HCT116 (cell line): ENCODE measurements at regions not wholly inside any gene's neighbourhood (a gene's known extent, or its start where the extent isn't known, plus 50 kb on each side); places are given as distances from the start of the nearest gene placed in this dataset.

Experiments used
- ATAC-seq: fragments of 200-7000 bp; cut with Tn5 transposase; 2 replicates; pipeline ENCODE4 v1.9.1; 2020; ENCODE audit warnings: mild to moderate bottlenecking, moderate library complexity
- BruUV-seq: library from RNA; stranded (reverse); fragments of 400-500 nt; replicated peaks from 2 replicates; lab custom pipeline; 2021; lab: Mats Ljungman, UMichigan
- CTCF ChIA-PET: fragments of 300-600 bp; sonication (Branson Sonifier 250); formaldehyde crosslinking; loops from one replicate; lab custom pipeline; 2021; ENCODE audit warnings: antibody characterized with exemption; lab: Charles Lee
- POLR2A ChIA-PET: fragments of 300-600, 350-600 bp; sonication (Branson Sonifier 250); formaldehyde crosslinking; loops from one replicate; lab custom pipeline; 2021; ENCODE audit warnings: antibody characterized with exemption; lab: Charles Lee
- RAD21 ChIA-PET, 2 experiments: fragments of 300-600 bp; sonication (Branson Sonifier 250); formaldehyde crosslinking; loops; one replicate each; lab custom pipeline; 2023; ENCODE audit warnings: low total read pairs in 2 of 2; ENCODE audit not compliant: uncharacterized antibody in 2 of 2, unreplicated experiment in 2 of 2, low non-redundant PET in 1 of 2; lab: Charles Lee
- DNase-seq: peaks from one replicate; pipeline ENCODE4 v3.0.0-alpha.2; 2010; ENCODE audit warnings: low read depth, low spot score
- H2AFZ ChIP-seq: fragments of 200-600 bp; shearing (Covaris generic), sonication (generic); 2 replicates; pipeline ENCODE4 v1.6.1; 2017; ENCODE audit warnings: low read depth, mixed run types, mixed read lengths, antibody characterized with exemption, low read length; ENCODE audit not compliant: poor library complexity, severe bottlenecking
- H3K27ac ChIP-seq: 2 replicates; pipeline ENCODE4 v1.5.1; 2012; ENCODE audit warnings: low read depth, low read length
- H3K27me3 ChIP-seq: fragments of 200-600 bp; sonication (generic); 2 replicates; pipeline ENCODE4 v1.6.1; 2016; ENCODE audit warnings: mixed run types, low read length, mixed read lengths; ENCODE audit not compliant: insufficient read depth
- H3K36me3 ChIP-seq, 2 experiments: fragments of 200-500 bp in 1 of 2; fragments of 200-600 bp in 1 of 2; sonication (Bioruptor generic) in 1 of 2; sonication (generic) in 1 of 2; 2 replicates each; pipeline versions ENCODE4 v1.5.1 to v1.6.1; 2014 to 2016; ENCODE audit warnings: low read length in 2 of 2, inconsistent platforms in 1 of 2, mixed read lengths in 1 of 2, mixed run types in 1 of 2; ENCODE audit not compliant: insufficient read depth in 2 of 2, control insufficient read depth in 1 of 2
- H3K4me1 ChIP-seq, 2 experiments: fragments of 200-600 bp in 1 of 2; sonication (generic) in 1 of 2; 2 replicates each; pipeline versions ENCODE4 v1.5.1 to v1.6.1; 2012 to 2017; ENCODE audit warnings: low read length in 2 of 2, inconsistent platforms in 1 of 2, mild to moderate bottlenecking in 1 of 2, mixed read lengths in 1 of 2, mixed run types in 1 of 2, moderate library complexity in 1 of 2; ENCODE audit not compliant: insufficient read depth in 2 of 2, control insufficient read depth in 1 of 2
- H3K4me2 ChIP-seq: fragments of 200-600 bp; sonication (generic); 2 replicates; pipeline ENCODE4 v1.6.1; 2017; ENCODE audit warnings: mixed run types, low read length, mixed read lengths
- H3K4me3 ChIP-seq, 2 experiments: fragments of 200-600 bp in 1 of 2; sonication (generic) in 1 of 2; replicated peaks in 1 of 2; 2 replicates each; pipeline ENCODE4 v1.5.1; 2011 to 2016; ENCODE audit warnings: low read length in 2 of 2, control low read depth in 1 of 2, low read depth in 1 of 2, mild to moderate bottlenecking in 1 of 2, mixed read lengths in 1 of 2, mixed run types in 1 of 2
- H3K79me2 ChIP-seq: fragments of 200-600 bp; sonication (generic); 2 replicates; pipeline ENCODE4 v1.6.1; 2017; ENCODE audit warnings: mild to moderate bottlenecking, mixed run types, low read length, moderate library complexity, mixed read lengths; ENCODE audit not compliant: insufficient read depth
- H3K9ac ChIP-seq: fragments of 200-600 bp; sonication (generic); 2 replicates; pipeline ENCODE4 v1.6.1; 2016; ENCODE audit warnings: low read length, mixed read lengths
- H3K9me2 ChIP-seq: fragments of 200-600 bp; sonication (generic), shearing (Covaris generic); 2 replicates; pipeline ENCODE4 v1.6.1; 2017; ENCODE audit warnings: mixed run types, mild to moderate bottlenecking, moderate library complexity; ENCODE audit not compliant: insufficient read depth
- H3K9me3 ChIP-seq, 2 experiments: fragments of 200-500 bp in 1 of 2; fragments of 200-600 bp in 1 of 2; sonication (Bioruptor generic) in 1 of 2; sonication (generic) in 1 of 2; 2 replicates each; pipeline ENCODE4 v1.6.1; 2014 to 2017; ENCODE audit warnings: low read length in 2 of 2, mixed read lengths in 2 of 2, inconsistent platforms in 1 of 2, low read depth in 1 of 2, mild to moderate bottlenecking in 1 of 2, mixed run types in 1 of 2, moderate library complexity in 1 of 2; ENCODE audit not compliant: control insufficient read depth in 1 of 2, insufficient read depth in 1 of 2
- H4K20me1 ChIP-seq: fragments of 200-600 bp; sonication (generic), shearing (Covaris generic); 2 replicates; pipeline ENCODE4 v1.6.1; 2017; ENCODE audit warnings: mixed run types, mild to moderate bottlenecking, moderate library complexity; ENCODE audit not compliant: insufficient read depth
- ATF3 ChIP-seq: IDR thresholded peaks from 2 replicates; pipeline ENCODE4 v1.6.1; 2012
- CBX3 ChIP-seq: IDR thresholded peaks from 2 replicates; pipeline ENCODE4 v1.6.1; 2012; ENCODE audit warnings: low read depth
- CEBPB ChIP-seq: IDR thresholded peaks from 2 replicates; pipeline ENCODE4 v1.6.1; 2012; ENCODE audit warnings: low read depth
- CTCF ChIP-seq, 3 experiments: fragments of 200-600 bp in 1 of 3; sonication (generic) in 1 of 3; IDR thresholded peaks in 2 of 3; conservative IDR thresholded peaks in 1 of 3; 2 replicates each; pipeline ENCODE4 v1.5.1; 2012 to 2017; ENCODE audit warnings: low read depth in 2 of 3, low read length in 2 of 3, antibody characterized with exemption in 1 of 3, borderline replicate concordance in 1 of 3, control low read depth in 1 of 3, mild to moderate bottlenecking in 1 of 3, mixed read lengths in 1 of 3, mixed run types in 1 of 3, moderate library complexity in 1 of 3; ENCODE audit not compliant: insufficient read depth in 1 of 3
- EGR1 ChIP-seq: IDR thresholded peaks from 2 replicates; pipeline ENCODE4 v1.6.1; 2012; ENCODE audit warnings: low read depth
- ELF1 ChIP-seq: IDR thresholded peaks from 2 replicates; pipeline ENCODE4 v1.6.1; 2012; ENCODE audit warnings: low read depth, borderline replicate concordance
- EZH2phosphoT487 ChIP-seq: fragments of 200-600 bp; IDR thresholded peaks from 2 replicates; pipeline ENCODE4 v1.6.1; 2018; ENCODE audit warnings: antibody characterized with exemption, borderline replicate concordance
- FOSL1 ChIP-seq: IDR thresholded peaks from 2 replicates; pipeline ENCODE4 v1.6.1; 2012; ENCODE audit warnings: low read depth
- JUND ChIP-seq: IDR thresholded peaks from 2 replicates; pipeline ENCODE4 v1.6.1; 2012
- POLR2A ChIP-seq: IDR thresholded peaks from 2 replicates; pipeline ENCODE4 v1.7.0; 2011; ENCODE audit warnings: borderline replicate concordance; ENCODE audit not compliant: insufficient read depth, insufficient read length; ENCODE audit errors: extremely low read depth
- RAD21 ChIP-seq: IDR thresholded peaks from 2 replicates; pipeline ENCODE4 v1.6.1; 2012; ENCODE audit warnings: low read depth, mild to moderate bottlenecking
- REST ChIP-seq: IDR thresholded peaks from 2 replicates; pipeline ENCODE4 v1.6.1; 2012; ENCODE audit warnings: low read depth
- SIN3A ChIP-seq: IDR thresholded peaks from 2 replicates; pipeline ENCODE4 v1.6.1; 2012; ENCODE audit warnings: low read depth
- SP1 ChIP-seq: IDR thresholded peaks from 2 replicates; pipeline ENCODE4 v1.6.1; 2012; ENCODE audit warnings: low read depth
- TCF7L2 ChIP-seq: IDR thresholded peaks from 2 replicates; pipeline ENCODE4 v1.7.0; 2011; ENCODE audit warnings: borderline replicate concordance, inconsistent platforms; ENCODE audit not compliant: insufficient read depth, insufficient read length; ENCODE audit errors: extremely low read depth
- YY1 ChIP-seq: IDR thresholded peaks from 2 replicates; pipeline ENCODE4 v1.6.1; 2011; ENCODE audit warnings: low read length, low read depth, moderate library complexity, mild to moderate bottlenecking; ENCODE audit not compliant: insufficient replicate concordance; ENCODE audit errors: extremely low read depth
- ZBTB33 ChIP-seq: IDR thresholded peaks from 2 replicates; pipeline ENCODE4 v1.6.1; 2011; ENCODE audit warnings: mild to moderate bottlenecking, low read length, moderate library complexity; ENCODE audit not compliant: insufficient replicate concordance; ENCODE audit errors: extremely low read depth
- ZFX ChIP-seq: fragments of 450-650 bp; IDR thresholded peaks from 2 replicates; pipeline ENCODE4 v1.6.1; 2017
- ZNF274 ChIP-seq: fragments of 200-500 bp; sonication (Bioruptor generic); IDR thresholded peaks from 2 replicates; pipeline ENCODE4 v1.6.1; 2014; ENCODE audit warnings: mild to moderate bottlenecking, low read depth, low read length, inconsistent platforms
- intact Hi-C: fragments of 100-400 bp; cut with micrococcal nuclease; formaldehyde crosslinking; loops from 2 replicates; pipeline ENCODE4 v1.10.0; 2022

GRCh38 chr1:48093696-48094528, 96.7 kb upstream of the TRABD2B start:
- POLR2A ChIA-PET, result interaction anchor here (0.8 kb wide), 1 partner anchor 142 kb away, joined by 6 read pairs; no protein-coding TSS in a partner anchor
- TF ChIP-seq REST, result no peak
- TF ChIP-seq FOSL1, result no peak
- TF ChIP-seq RAD21, result peak; percentile 78
- no peak for TF ChIP-seq CEBPB
- TF ChIP-seq SIN3A, result no peak
- no peak for TF ChIP-seq ZNF274
- TF ChIP-seq EZH2phosphoT487, result no peak
- no peak for TF ChIP-seq SP1
- TF ChIP-seq JUND, result no peak
- TF ChIP-seq ATF3, result no peak
- no peak for TF ChIP-seq POLR2A
- TF ChIP-seq TCF7L2, result no peak
- no peak for TF ChIP-seq YY1
- no peak for TF ChIP-seq ZFX
- peak; percentile 83 to 95 (median 88) for TF ChIP-seq CTCF (IDR thresholded peaks at IDR 0.05 in 2 of 3, conservative IDR thresholded peaks at IDR 0.05 in 1 of 3; ENCODE audit: borderline replicate concordance in 1 of 3, insufficient read depth in 1 of 3, low read depth in 2 of 3, low read length in 2 of 3)
- peak; percentile 86 for TF ChIP-seq CBX3
- no peak for TF ChIP-seq ELF1
- TF ChIP-seq EGR1, result no peak
- no peak for TF ChIP-seq ZBTB33

More at GRCh38 chr1:48093696-48094528, 96.7 kb upstream of the TRABD2B start:
- ChIA-PET CTCF (interaction anchor here (0.6 to 2.2 kb wide), 12 partner anchors 9 to 437 kb away, joined by 3 to 13 read pairs (median 4); partner anchors contain the start of gene TRABD2B), RAD21 (interaction anchor here in 1 of 2 experiments (0.7 kb wide), 1 partner anchor 13 kb away, joined by 4 read pairs; no protein-coding TSS in a partner anchor)
- H3K27ac ChIP-seq, result no peak overlapping the region
- DNase-seq, result peak; percentile 72
- intact Hi-C loops, result loop anchor here (1.0 kb wide), 2 partner anchors 108 to 143 kb away; no protein-coding TSS in a partner anchor
- no peaks in the 10 kb centered on the region for H3K36me3 ChIP-seq
- no peaks in the 10 kb centered on the region for H3K9me2 ChIP-seq
- peak overlapping the region; percentile 2 for H2AFZ ChIP-seq
- no peak overlapping the region for H3K4me3 ChIP-seq
- no peaks in the 10 kb centered on the region for H3K79me2 ChIP-seq
- no peak overlapping the region for H3K9ac ChIP-seq
- no peaks in the 10 kb centered on the region for H3K9me3 ChIP-seq
- peak; percentile 99 for ATAC-seq
- BruUV-seq, result no TSS peak
- H3K4me2 ChIP-seq, result peak overlapping the region; percentile 45
- no peaks in the 10 kb centered on the region for H4K20me1 ChIP-seq
- H3K27me3 ChIP-seq, result peaks cover 37% of the 10 kb centered on the region
- peaks cover 0 to 6% of the 10 kb centered on the region in 2 experiments; a peak in 2 of 4 replicates for H3K4me1 ChIP-seq
